T-helper 2 cell treated with Interferon-gamma antibody and Interleukin-4, amounts not matched to agents 100 ng/mL and 5 ng/mL, for 36 hours (primary cell): ENCODE measurements at regions not wholly inside any gene's neighbourhood (a gene's known extent, or its start where the extent isn't known, plus 50 kb on each side); places are given as distances from the start of the nearest gene placed in this dataset.
"Not testable (repeated sequence)": the region's sequence is repeated elsewhere in the genome, so short reads cannot be mapped to it uniquely, and the experiment has no call there.

Source experiments
- intact Hi-C: fragments of 100-400 bp; cut with micrococcal nuclease; formaldehyde crosslinking; loops from one replicate; pipeline ENCODE4 v1.15.1; 2023

DNA sequence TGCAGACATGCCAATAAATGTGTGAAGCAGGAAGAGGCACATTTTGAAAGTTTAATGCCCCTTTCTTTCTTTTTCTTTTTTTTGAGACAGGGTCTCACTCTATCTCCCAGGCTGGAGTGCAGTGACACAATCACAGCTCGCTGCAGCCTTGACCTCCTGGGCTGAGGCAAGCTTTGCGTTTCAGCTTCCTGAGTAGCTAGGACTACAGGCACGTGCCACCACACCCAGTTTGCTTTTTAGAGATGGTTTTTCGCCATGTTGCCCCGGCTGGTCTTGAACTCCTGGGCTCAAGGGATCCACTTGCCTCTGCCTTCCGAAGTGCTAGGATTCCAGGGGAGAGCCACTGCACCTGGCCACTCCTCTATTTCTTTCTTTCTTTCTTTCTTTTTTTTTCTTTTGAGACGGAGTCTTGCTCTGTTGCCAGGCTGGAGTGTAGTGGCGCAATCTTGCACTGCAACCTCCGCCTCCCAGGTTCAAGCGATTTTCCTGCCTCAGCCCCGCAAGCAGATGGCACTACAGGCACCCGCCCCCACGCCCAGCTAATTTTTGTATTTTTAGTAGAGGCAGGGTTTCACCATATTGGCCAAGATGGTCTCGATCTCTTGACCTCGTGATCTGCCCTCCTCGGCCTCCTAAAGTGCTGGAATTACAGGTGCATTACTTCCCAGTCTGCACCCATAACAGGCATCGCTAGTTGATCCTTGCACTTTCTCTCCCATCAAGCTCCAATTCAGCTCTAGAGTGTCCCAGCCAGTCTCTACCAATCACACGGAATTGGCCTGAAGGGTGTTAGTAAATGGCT lies 77.5 kb upstream of the RUNX3 start:
- intact Hi-C loops, result not testable (repeated sequence)

GRCh38 chr1:25006770-25007169 lies 76.7 kb upstream of the RUNX3 start:
- intact Hi-C loops, result no loop called here

- intact Hi-C loops, result no loop called here
These were observed 74.3 kb upstream of the RUNX3 start for GRCh38 chr1:25004355-25004754.

DNA sequence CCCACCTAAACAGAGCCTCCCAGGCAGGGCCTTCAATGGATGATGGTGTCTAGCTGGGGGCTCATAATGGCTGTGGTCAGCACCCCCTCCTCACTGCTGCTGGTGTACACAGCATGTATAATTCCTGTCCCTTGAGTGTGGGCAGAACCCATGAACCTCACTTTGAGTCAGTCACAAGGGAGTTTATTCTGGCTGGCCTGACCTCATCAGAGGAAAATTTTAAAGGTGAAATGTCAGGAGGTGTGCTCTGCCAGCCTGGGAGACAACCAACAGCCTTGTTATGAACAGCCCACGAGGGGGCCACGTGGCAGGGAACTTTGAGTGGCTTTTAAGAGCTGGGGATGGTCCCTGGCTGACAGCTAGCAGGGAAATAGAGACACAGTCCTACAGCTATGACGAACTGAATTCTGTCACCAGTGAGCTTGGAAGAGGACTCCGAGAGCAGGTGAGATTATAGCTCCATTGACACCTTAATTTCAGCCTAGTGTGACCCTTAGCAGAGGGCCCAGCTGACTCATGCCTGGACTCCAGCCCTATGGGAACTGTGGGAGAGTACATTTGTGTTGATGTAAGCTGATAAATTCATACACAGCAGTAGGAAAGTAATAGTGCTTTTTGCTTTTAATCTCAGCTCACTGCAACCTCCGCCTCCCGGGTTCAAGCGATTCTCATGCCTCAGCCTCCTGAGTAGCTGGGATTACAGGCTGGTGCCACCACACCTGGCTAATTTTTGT lies 73.5 kb upstream of the RUNX3 start:
- intact Hi-C loops, result no loop called here

GRCh38 chr1:25003000-25003399 lies 72.9 kb upstream of the RUNX3 start:
- intact Hi-C loops, result no loop called here

- intact Hi-C loops, result no loop called here
These were observed 71.2 kb upstream of the RUNX3 start for GRCh38 chr1:25001125-25001915.

DNA sequence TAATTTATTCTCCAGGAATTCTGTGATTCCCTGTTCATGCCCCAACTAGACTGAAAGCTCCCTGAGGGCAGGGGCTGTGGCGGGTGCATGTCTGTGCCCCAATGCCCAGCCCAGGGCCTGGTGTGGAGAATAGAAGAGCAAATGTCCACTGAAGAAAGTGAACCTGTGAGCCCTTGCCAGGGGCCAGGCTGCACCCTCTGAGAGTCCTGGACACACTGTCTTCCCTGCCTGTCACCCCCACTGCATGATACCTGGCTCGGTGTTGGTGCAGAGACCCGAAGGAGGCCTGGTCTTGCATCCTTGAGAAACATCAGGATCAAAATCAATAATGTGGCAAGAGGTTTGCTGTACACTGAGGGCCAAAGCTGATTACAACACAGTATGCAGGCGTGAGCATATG lies 69.8 kb upstream of the RUNX3 start:
- intact Hi-C loops, result no loop called here

- intact Hi-C loops, result no loop called here
These were observed 69.3 kb upstream of the RUNX3 start for GRCh38 chr1:24999426-24999825.

DNA sequence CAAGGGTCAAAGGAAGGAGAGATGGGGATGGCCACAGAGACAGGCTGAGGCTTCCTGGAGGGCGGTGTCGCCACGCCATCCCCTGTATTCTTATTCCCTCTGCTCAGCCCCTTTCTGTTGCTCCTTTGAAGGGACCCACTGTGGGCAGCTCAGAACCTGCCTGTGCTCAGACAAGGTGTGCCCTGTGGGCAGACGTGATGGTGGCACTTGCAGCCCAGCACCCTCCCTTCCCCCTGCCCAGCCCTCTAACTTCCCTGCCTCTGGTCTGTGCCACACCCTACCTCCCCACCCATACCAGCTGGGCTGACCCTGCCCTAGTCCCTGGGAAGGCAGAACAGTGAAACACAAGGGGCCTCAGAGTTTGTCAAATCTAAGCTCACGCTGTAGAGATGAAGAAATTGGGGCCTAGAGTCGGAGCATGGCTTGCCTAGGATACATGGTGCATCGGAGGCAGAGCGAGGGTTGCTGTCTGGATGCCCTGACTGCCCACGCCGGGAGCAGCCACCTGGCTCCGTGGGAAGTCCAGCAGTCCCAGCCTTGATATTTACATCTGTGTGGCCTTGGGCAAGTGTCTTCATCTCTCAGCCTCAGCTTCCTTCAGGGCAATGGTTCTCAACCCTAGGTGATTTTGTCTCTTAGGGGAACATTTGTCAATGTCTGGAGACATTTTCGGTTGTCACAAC lies 68.6 kb upstream of the RUNX3 start:
- intact Hi-C loops, result no loop called here

DNA sequence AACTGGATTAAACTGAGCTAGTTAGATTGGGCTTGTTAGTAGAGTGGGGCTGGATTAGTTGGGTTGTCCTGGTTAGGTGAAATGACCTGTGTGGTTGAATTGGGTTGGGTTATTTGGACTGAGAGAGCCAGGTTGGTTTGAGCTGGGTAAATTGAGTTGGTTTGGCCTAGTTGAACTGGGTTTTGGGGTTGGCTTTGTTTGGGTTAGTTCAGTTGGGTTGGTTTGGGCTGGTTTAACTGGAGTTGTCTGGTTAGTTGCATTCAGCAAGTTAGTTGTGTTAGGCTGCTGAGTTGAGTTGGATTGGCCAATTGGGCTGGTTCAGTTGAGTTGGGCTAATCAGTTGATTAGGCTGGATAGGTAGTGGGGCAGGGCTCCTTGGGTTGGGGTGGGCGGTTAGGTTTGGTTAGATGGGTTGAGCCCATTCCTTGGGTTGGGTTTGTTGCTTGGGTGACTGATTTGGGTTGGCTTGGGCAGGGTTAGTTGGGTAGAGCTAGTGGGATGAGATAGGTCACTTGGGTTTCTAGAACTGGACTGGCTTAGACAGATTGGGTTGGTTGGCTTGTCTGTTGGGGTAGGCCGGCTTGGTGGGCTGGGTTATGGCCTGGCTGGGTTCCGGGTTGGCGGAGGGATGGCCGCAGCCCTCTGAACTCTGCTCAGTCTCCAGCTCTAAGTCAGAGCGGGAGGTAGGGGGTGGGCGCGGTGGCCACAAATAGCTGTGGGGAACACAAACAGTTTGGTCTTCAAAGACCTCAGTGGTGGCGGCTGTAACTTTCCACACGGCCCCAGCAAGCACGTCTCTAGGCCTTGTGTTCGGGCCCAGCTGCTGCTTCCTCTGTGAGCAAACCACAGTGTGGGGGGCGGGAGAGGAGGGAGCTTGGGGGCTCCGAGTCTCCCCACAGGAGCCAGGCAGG lies 67.2 kb upstream of the RUNX3 start:
- intact Hi-C loops, result no loop called here

DNA sequence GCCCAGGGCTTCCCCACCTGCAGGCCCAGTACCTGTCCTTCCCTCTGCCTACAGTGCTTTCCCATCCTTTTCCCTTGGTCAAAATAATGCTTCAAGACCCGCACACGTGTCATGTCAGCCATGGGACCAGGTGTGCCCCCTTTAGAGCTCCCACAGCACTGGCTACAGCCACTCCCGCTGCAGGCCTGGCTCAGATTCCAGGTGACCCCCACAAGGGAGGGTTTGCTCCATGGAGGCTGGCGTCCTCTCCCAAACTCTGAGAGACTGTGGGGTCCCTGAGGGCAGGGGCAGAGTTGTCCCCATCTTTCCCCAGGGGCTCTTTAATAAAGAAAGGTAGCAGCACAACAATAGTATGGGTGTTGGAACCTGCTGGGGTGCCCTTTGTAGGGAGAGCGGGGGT lies 66.4 kb upstream of the RUNX3 start:
- intact Hi-C loops, result no loop called here

- intact Hi-C loops, result no loop called here
These were observed 65.6 kb upstream of the RUNX3 start for GRCh38 chr1:24995661-24996060.

GRCh38 chr1:24995140-24995539 lies 65.1 kb upstream of the RUNX3 start:
- intact Hi-C loops, result no loop called here

GRCh38 chr1:24993871-24994580 lies 64.0 kb upstream of the RUNX3 start:
- intact Hi-C loops, result no loop called here

DNA sequence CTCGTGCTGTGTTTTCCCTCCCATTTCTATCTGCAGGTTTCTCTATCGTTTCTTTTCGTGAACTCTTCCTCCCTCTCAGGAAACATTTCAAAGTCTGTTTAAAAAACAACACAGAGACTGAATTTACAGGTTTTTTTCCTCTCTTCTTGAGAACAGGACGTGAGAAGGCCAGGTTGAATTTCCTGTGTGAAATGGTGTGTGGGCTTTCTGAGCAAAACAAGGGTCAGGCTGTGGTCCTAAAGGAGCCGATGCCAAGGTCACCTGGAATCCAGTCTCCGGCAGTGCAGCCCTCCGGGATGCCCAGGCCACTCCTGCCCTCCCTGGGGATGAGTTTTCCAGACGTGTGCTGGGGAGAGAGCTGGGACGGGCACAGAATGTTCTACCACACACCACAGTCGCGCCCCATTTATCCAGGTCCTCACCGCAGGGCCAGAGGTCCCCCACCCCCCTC lies 62.7 kb upstream of the RUNX3 start:
- intact Hi-C loops, result no loop called here

- intact Hi-C loops, result no loop called here
These were observed 62.2 kb upstream of the RUNX3 start for GRCh38 chr1:24992124-24992760.

DNA sequence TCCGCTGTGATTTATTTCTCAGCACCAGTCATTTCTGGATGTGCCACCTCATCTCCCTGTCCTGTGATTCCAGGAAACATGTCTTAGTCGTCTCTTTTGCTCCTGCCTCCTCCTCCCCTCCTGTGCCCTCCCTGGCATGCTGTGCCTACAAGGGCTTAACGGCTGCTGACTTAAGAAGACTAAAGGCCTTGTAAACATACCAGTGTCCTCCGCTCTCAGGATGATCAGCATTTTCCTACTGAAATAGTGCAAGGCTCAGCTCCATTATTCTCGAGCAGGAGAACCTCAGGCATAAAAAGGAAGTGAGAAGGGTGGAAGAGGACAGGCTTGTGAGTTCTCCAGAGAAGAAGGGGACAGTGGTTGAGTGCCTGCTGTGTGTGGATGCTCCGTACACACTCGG lies 61.6 kb upstream of the RUNX3 start:
- intact Hi-C loops, result no loop called here

GRCh38 chr1:24990779-24991641 lies 60.9 kb upstream of the RUNX3 start:
- intact Hi-C loops, result no loop called here
